HG02759 (cell line): ENCODE measurements at regions not wholly inside any gene's neighbourhood (a gene's known extent, or its start where the extent isn't known, plus 50 kb on each side); places are given as distances from the start of the nearest gene placed in this dataset.
"Not testable (repeated sequence)": the region's sequence is repeated elsewhere in the genome, so short reads cannot be mapped to it uniquely, and the experiment has no call there.

Experiments used
- ATAC-seq: cut with Tn5 transposase; IDR thresholded peaks from one replicate; pipeline ENCODE4 v1.9.1; 2021; ENCODE audit warnings: mild to moderate bottlenecking, moderate library complexity; ENCODE audit not compliant: unreplicated experiment

- no peak for ATAC-seq
Observed at GRCh38 chr1:238944028-238944427, 442.3 kb upstream of the CHRM3 start.

DNA sequence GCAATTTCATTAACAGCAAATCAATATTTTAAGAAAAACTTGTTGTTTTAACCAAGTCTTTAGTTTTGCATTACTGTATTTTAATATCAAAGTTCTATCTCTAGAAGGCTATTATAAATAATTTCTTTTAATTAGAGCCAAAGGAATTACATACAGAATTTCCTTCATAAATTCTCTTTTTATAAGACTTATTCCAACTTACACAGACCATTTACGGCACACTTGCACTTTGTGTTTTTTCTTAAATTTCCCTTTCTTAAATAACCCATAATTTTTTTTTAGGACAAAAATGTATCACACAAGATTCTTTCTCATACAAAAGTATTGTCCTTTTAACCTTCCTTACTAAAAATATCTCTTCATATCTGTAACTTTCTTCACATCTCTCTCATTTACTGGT is 458.5 kb upstream of the CHRM3 start:
- no peak for ATAC-seq

GRCh38 chr1:238916828-238917227 is 469.5 kb upstream of the CHRM3 start:
- no peak for ATAC-seq

- ATAC-seq, result no peak
Observed at GRCh38 chr1:238914346-238914745, 472.0 kb upstream of the CHRM3 start.

DNA sequence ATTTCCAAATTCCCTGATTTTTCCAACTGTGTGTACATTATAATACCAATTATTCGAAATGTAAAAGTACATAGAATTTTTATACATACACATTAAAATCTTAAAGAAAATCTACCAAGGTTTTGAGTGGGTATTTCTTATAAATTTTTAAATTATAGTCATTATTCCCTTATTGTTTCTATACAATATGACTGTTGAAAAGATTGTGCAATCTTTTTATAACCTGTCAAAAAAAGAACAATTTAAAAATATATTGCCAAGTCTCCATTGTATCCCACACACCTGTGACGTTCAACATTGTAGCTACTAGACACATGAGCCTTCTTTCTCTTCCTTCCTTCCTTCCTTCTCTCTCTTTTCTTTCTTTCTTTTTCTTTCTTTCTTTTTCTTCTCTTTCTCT is 473.2 kb upstream of the CHRM3 start:
- no peak for ATAC-seq

DNA sequence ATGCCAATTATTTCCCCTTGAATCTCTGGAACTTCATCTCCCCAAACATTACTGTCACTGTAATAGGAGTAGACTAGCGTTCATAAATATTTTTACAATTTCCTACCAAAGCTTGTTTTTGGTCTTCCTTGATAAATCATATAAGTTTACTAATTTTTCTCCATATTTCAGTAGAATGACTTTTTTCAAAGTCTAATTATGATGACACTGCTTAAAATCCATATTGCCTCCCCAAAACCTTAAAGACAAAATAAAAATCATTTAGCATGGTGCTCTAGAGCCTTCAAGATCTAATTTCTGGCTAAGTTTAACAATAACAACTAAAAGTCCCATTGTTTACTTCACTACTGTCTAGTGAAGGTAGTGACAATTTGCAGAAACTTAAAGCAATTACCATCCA is 474.2 kb upstream of the CHRM3 start:
- no peak for ATAC-seq

DNA sequence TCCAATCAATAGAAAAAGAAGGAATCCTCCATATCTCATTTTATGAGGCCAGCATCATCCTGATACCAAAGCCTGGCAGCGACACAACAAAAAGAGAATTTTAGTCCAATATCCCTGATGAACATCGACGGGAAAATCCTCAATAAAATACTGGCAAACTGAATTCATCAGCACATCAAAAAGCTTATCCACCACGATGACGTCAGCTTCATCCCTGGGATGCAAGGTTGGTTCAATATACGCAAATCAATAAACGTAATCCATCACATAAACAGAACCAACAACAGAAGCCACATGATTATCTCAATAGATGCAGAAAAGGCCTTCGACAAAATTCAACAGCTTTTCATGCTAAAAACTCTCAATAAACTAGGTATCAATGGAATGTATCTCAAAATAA is 483.6 kb upstream of the CHRM3 start:
- ATAC-seq, result not testable (repeated sequence)

GRCh38 chr1:238900334-238900865 is 486.0 kb upstream of the CHRM3 start:
- no peak for ATAC-seq

GRCh38 chr1:238898856-238899255 is 487.5 kb upstream of the CHRM3 start:
- no peak for ATAC-seq

- no peak for ATAC-seq
Observed at GRCh38 chr1:238895911-238896310, 490.5 kb upstream of the CHRM3 start.

DNA sequence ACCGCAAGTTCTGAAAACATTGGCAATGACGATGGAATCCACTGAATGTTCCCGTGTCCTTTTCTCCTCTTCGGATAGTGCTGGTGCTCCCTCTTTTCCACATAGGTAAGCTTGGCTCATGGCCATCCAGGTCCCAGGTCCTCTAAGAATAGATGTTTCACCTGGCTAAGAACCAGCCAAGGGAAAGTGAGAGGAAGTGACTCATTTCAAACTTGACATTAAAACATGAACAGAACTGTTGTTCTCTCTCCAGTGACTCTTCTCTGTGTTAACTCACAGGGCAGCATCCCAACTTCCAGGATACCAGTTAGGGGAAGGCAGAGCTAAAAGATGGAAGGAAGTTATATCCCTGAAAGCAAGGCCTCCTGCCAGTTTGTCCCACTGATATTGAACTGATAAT is 493.8 kb upstream of the CHRM3 start:
- ATAC-seq, result no peak

DNA sequence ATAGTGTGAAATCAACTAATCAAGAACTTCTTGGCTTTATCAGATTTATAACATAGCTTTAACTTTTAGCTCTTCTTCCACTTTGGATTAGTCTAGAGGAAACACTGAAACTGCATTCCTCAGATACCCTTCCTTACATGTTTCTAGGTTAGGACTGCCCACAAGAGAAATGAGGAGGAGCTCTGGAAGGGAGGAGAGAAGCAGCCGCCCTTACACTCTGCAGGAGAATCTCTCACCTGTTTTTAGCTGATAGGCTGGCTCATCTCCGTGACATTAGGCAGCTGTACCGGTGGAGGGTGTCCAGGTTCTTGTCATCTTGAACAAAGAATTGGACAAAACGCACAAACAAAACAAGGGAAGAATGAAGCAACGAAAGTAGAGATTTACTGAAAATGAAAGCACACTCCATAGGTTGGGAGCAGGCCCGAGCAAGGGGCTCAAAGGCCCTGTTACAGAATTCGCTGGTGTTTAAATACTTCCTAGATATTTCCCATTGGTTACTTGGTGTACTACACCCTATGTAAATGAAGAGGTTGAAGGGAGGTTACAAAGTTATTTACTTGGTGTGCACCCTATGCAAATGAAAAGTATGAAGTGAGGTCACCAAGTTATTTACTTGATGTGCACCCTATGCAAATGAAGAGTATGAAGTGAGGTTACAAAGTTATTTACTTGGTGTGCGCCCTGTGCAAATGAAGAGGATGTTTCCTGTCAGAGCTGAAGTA is 524.9 kb upstream of the CHRM3 start:
- ATAC-seq, result no peak

- ATAC-seq, result no peak
Observed at GRCh38 chr1:238833919-238834318, 552.4 kb upstream of the CHRM3 start.

GRCh38 chr1:238832106-238832505 is 554.3 kb upstream of the CHRM3 start:
- no peak for ATAC-seq

DNA sequence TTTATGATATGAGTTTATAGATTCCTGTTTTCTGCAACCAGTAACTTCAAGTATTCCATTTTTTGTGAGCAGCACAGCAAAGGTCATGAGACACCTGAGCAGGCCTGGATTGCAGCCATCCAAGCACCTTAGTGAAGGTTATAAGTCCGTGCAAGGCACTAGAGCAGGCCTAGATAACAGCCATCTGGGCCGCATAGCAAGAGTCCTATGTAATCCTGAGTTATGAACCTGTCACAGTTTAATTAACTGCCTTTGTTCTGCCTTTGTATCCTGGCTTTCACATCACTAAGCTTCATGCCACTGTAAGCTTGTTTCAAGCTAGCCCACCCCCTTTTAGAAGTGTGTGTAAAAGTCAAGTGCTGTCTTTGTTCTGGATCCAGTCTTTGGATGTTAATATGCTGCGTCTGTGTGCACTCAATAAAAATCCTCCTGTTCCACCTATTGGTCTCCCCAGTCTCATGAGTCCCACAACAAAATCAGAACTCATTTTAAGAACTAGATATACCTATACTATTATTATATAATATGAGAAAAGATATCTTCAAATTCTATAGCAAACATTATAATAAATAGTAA is 556.2 kb upstream of the CHRM3 start:
- ATAC-seq, result no peak

- ATAC-seq, result no peak
Observed at GRCh38 chr1:238826891-238827290, 559.5 kb upstream of the CHRM3 start.

DNA sequence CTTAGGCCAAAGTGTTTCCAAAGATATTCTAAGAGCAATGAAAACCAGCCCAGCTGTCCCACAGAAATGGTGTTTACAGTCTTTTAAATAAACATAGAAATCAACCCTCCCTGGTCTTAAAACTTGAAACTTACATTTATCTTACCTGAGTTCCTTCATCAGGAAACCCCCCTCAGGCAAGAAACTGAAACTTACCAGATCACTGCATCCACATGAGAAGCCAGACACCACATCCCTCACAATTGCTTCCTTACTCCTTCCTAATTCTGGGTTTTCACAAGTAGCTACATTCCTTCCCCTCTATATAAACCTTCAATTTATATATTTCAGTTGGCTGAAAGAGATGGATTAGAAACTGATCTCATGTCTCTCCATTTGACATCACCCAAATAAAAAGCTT is 563.0 kb upstream of the CHRM3 start:
- no peak for ATAC-seq

DNA sequence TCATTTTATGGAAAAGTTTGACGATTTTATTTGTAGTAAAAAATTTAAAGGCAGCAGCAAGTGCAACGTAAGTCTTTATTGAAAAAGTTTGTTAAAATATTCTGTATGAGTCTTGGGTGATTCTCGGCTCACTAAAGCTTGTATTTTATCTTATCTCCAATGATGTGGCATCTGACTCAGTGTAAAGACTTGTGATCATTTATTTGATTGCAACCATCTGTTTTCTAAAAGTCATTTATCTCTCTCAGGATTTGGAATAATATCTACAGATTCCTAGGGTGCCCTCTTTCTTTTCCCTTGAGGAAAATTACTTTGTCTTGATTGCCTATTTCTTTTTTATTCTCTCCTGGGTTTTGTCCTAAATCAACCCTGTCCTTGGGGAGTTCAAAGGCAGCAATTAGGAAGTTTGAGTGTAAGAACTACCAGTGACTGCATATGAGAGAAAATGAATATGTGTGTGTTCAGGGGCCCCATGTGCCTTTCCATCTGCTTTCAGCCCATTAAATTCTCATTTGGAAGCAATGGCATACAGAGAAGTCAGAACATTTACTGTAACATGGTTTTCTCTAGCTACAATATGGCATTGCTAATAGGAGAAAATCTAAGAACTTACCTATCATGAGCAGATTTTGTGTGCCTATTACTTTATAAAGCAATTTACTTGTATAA is 575.0 kb upstream of the CHRM3 start:
- no peak for ATAC-seq

- no peak for ATAC-seq
Observed at GRCh38 chr1:238790882-238791281, 595.5 kb upstream of the CHRM3 start.

DNA sequence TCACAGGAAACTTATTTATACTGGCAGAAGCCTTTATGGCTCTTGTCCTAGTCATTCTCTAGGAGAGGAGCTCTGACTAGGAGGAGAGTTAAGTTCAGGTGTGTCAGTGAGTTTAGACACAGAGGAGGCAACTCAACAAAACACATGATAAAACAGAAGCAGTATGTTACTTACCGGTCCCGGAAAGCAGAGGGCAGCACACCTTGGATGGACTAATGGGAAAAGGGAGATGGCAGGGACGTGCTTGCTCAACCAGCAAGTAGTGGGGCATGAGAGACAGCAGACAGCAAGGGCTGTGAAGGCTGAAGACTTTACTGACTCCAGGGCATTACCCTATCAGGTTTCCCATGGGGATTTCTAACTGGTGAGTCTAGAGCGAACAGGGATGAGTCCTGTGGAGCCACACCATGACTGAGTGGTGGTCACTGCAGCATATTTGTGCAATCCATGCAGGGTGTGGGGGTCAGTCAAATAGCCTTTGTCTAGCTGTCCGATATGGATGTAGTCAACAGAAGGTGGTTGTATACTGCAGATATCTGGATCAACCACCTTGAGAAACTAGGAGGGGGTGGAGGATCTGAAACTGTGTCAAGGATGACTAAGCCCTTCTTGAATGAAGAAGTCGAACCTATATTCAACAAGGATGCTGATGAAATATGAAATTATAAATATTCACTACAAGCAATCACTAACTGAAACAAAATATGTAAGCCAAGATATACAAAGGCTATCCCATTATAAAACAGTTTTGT is 596.3 kb upstream of the CHRM3 start:
- ATAC-seq, result no peak

- no peak for ATAC-seq
Observed at GRCh38 chr1:238787471-238787870, 598.9 kb upstream of the CHRM3 start.
